Esophagus muscularis mucosa (tissue), 4 donors: ENCODE measurements at regions not wholly inside any gene's neighbourhood (a gene's known extent, or its start where the extent isn't known, plus 50 kb on each side); places are given as distances from the start of the nearest gene placed in this dataset.

Experiments
- CTCF ChIP-seq, 3 experiments: fragments of 200-600 bp in 2 of 3; fragments of 450-650 bp in 1 of 3; sonication (generic) in 2 of 3; IDR thresholded peaks; one replicate each; pipeline ENCODE4 v1.5.1; 2017 to 2019; ENCODE audit warnings: antibody characterized with exemption in 3 of 3, mild to moderate bottlenecking in 2 of 3, moderate library complexity in 1 of 3
- EP300 ChIP-seq: sonication (generic); formaldehyde crosslinking; IDR thresholded peaks from one replicate; pipeline ENCODE4 v1.6.1; 2017; ENCODE audit warnings: antibody characterized with exemption
- POLR2A ChIP-seq: fragments of 450-650 bp; IDR thresholded peaks from one replicate; pipeline ENCODE4 v1.6.1; 2017; ENCODE audit warnings: antibody characterized with exemption, moderate library complexity, mild to moderate bottlenecking, low read depth
- POLR2AphosphoS5 ChIP-seq, 2 donors: sonication (generic); formaldehyde crosslinking; IDR thresholded peaks; one replicate each; pipeline ENCODE4 v1.6.1; 2017; ENCODE audit warnings: antibody characterized with exemption in 2 of 2

GRCh38 chr18:41073372-41073954, 881.6 kb upstream of the PIK3C3 start:
- TF ChIP-seq CTCF (IDR thresholded peaks at IDR 0.05) (no peak), POLR2AphosphoS5 (IDR thresholded peaks at IDR 0.05) (no peak), EP300 (no peak), POLR2A (no peak)
